ENCODE measurements at regions not wholly inside any gene's neighbourhood (a gene's known extent, or its start where the extent isn't known, plus 50 kb on each side); places are given as distances from the start of the nearest gene placed in this dataset.

- no peak for DNase-seq (ENCODE audit: low spot score in 2 of 2)
- H3K36me3 Mint-ChIP-seq: no peaks in the 10 kb centered on the region
These were observed 95.7 kb upstream of the OSR1 start for GRCh38 chr2:19454125-19454524.

GRCh38 chr2:19442731-19443130 is 84.3 kb upstream of the OSR1 start:
- ATAC-seq (no peak), DNase-seq (ENCODE audit: low spot score in 2 of 2) (no peak)
- H3K4me1 Mint-ChIP-seq: no peaks in the 10 kb centered on the region
- no peak overlapping the region for H3K27ac Mint-ChIP-seq
- no peaks in the 10 kb centered on the region for H3K36me3 Mint-ChIP-seq
- H3K4me3 Mint-ChIP-seq: no peak overlapping the region
- H3K9me3 Mint-ChIP-seq: no peaks in the 10 kb centered on the region

More at GRCh38 chr2:19454125-19454524, 95.7 kb upstream of the OSR1 start:
- Mint-ChIP-seq H3K27ac (no peak overlapping the region), H3K9me3 (peaks cover 7% of the 10 kb centered on the region), H3K4me3 (no peak overlapping the region), H3K4me1 (no peaks in the 10 kb centered on the region)
- no peak for ATAC-seq

DNA sequence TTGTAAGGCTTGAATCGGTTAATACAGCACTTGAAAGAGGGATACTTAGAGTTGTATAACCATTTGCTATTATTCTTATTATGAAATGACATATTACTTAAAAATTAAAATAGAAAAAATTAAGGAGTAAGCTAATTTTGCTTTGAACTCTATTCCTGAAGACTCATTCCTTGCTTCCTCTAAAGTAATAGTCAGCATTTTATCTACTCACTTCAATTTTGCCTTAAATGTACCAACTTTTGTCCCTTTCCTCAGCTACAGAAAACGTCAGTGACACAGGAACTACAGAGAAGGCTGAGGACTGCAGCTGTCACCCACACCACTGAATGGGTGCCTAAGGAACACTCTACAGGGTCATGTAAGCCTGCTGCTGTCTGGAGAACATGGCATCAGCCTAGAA is 80.7 kb upstream of the OSR1 start:
- Mint-ChIP-seq H3K9me3 (no peaks in the 10 kb centered on the region), H3K27ac (no peak overlapping the region), H3K4me1 (no peaks in the 10 kb centered on the region), H3K4me3 (no peak overlapping the region), H3K36me3 (no peaks in the 10 kb centered on the region)
- ATAC-seq (no peak), DNase-seq (ENCODE audit: low spot score in 2 of 2) (no peak)

DNA sequence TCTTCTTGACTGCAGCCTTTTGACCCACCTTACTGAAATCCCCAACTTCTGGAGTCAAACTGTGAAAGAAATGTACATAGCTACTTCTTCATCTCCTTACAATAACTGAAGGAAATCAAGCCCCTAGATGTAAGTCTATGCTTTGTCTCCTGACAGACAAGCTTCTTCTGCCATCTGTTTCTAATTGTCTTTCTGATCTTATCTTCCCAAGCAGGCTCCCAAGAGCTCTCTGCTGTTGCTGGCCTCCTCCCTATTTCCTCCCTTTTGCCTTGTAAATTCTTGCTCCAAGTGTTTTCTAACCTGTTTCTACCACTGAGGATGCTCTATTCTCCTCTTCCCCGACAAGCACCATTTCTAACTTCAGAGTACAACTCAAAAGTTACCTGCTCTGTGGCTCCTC is 77.4 kb upstream of the OSR1 start:
- Mint-ChIP-seq H3K9me3 (no peaks in the 10 kb centered on the region), H3K27ac (no peak overlapping the region), H3K4me3 (no peak overlapping the region), H3K36me3 (no peaks in the 10 kb centered on the region), H3K4me1 (no peaks in the 10 kb centered on the region)
- ATAC-seq: no peak
- no peak for DNase-seq (ENCODE audit: low spot score in 2 of 2)

- H3K36me3 Mint-ChIP-seq: no peaks in the 10 kb centered on the region
- H3K4me1 Mint-ChIP-seq: no peaks in the 10 kb centered on the region
- H3K9me3 Mint-ChIP-seq: no peaks in the 10 kb centered on the region
- DNase-seq (ENCODE audit: low spot score in 2 of 2) (no peak), ATAC-seq (no peak)
- no peak overlapping the region for H3K27ac Mint-ChIP-seq
- H3K4me3 Mint-ChIP-seq: no peak overlapping the region
These were observed 76.0 kb upstream of the OSR1 start for GRCh38 chr2:19434413-19434812.

GRCh38 chr2:19426941-19427340 is 68.5 kb upstream of the OSR1 start:
- no peaks in the 10 kb centered on the region for H3K9me3 Mint-ChIP-seq
- ATAC-seq (no peak), DNase-seq (ENCODE audit: low spot score in 2 of 2) (no peak)
- no peaks in the 10 kb centered on the region for H3K36me3 Mint-ChIP-seq
- H3K27ac Mint-ChIP-seq: no peak overlapping the region
- no peaks in the 10 kb centered on the region for H3K4me1 Mint-ChIP-seq
- no peak overlapping the region for H3K4me3 Mint-ChIP-seq

DNA sequence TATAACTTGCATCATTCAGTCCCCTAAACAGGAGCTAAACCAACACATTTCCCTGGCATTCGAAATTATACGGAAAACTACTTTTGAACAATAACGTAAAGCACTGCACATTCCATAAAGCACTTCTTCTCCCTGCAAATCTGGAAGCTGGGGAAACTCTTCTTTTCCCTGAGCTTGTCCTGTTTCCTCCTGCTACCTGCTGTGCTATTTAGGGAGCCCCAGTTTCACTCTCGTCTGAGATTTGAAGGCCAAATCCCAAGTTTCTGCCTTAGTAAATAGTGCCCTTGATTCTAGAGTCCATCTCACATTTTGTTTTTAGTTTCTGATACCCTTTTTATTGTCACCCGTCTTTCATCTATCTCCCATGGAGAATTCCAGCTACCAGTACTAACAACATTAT is 67.7 kb upstream of the OSR1 start:
- no peak for ATAC-seq
- Mint-ChIP-seq H3K4me1 (no peaks in the 10 kb centered on the region), H3K36me3 (no peaks in the 10 kb centered on the region), H3K27ac (no peak overlapping the region), H3K4me3 (no peak overlapping the region), H3K9me3 (no peaks in the 10 kb centered on the region)
- no peak for DNase-seq (ENCODE audit: low spot score in 2 of 2)

DNA sequence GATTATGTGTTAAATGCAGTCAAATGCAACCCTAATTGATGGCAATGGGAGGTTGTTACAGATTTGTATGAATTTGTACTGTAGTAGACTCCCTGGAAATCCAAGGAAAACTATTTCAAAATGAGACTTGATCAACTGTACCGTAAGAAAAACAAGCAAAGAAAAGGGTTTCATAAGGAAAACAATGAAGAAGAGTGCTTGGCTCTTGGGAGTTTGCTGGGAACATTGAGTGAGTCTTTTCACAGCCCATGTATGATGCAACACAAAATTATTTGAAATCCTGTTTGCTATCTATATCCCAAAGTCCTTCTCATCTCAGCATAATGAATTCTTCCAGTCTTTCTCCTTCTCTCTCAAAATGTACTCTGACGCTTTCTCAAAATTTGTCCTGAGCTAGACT is 67.0 kb upstream of the OSR1 start:
- H3K36me3 Mint-ChIP-seq: no peaks in the 10 kb centered on the region
- DNase-seq (ENCODE audit: low spot score in 2 of 2) (no peak), ATAC-seq (no peak)
- no peak overlapping the region for H3K27ac Mint-ChIP-seq
- no peaks in the 10 kb centered on the region for H3K9me3 Mint-ChIP-seq
- H3K4me1 Mint-ChIP-seq: no peaks in the 10 kb centered on the region
- no peak overlapping the region for H3K4me3 Mint-ChIP-seq

GRCh38 chr2:19419211-19419880 is 60.9 kb upstream of the OSR1 start:
- H3K36me3 Mint-ChIP-seq: no peaks in the 10 kb centered on the region
- H3K4me3 Mint-ChIP-seq: no peak overlapping the region
- ATAC-seq: no peak
- DNase-seq (ENCODE audit: low spot score in 2 of 2): no peak
- no peaks in the 10 kb centered on the region for H3K9me3 Mint-ChIP-seq
- no peak overlapping the region for H3K27ac Mint-ChIP-seq
- no peaks in the 10 kb centered on the region for H3K4me1 Mint-ChIP-seq

GRCh38 chr2:19416784-19417684 is 58.6 kb upstream of the OSR1 start:
- no peak overlapping the region for H3K27ac Mint-ChIP-seq
- no peaks in the 10 kb centered on the region for H3K36me3 Mint-ChIP-seq
- ATAC-seq: no peak
- H3K4me1 Mint-ChIP-seq: no peaks in the 10 kb centered on the region
- no peak for DNase-seq (ENCODE audit: low spot score in 2 of 2)
- H3K9me3 Mint-ChIP-seq: no peaks in the 10 kb centered on the region
- no peak overlapping the region for H3K4me3 Mint-ChIP-seq

DNA sequence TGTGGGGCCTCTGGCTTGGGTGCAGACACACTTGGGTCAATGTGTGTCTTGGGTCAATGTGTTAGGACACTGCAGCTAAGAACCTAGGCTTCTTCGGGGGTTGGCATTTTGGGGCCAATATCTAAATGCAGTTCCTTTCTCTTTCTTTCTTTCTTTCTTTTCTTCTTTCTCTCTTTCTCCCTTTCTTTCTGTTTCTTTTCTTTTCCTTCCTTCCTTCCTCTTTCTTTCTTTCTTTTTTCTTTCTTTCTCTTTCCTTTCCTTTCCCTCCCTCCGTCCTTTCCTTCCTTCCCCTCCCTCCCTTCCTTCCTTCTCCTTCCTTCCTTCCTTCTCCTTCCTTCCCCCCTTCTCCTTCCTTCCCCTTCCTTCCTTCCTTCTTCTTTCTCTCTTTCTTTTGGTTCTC is 57.7 kb upstream of the OSR1 start:
- no peak for ATAC-seq
- no peak for DNase-seq (ENCODE audit: low spot score in 2 of 2)
- Mint-ChIP-seq H3K27ac (no peak overlapping the region), H3K9me3 (peaks cover 4% of the 10 kb centered on the region), H3K4me3 (no peak overlapping the region), H3K36me3 (no peaks in the 10 kb centered on the region), H3K4me1 (no peaks in the 10 kb centered on the region)

DNA sequence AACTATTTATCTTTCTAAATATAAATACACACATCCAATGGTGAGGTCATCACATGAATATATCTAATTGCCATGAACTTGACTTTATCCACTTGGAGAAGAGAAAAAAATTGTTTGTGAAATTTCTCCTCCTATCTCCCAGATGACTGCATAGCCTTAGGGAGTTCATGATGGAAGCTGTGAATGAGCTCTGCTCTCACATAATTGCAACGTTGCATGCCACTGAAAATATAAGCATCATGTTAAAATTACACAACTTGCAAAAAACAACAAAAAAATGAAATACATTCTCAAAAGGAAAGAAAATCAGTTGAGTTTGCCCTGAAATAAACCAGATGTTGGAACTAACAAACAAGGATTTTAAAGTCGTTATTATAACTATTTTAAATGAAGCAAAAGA is 50.6 kb upstream of the OSR1 start:
- no peak overlapping the region for H3K4me3 Mint-ChIP-seq
- DNase-seq (ENCODE audit: low spot score in 2 of 2) (no peak), ATAC-seq (no peak)
- H3K4me1 Mint-ChIP-seq: no peaks in the 10 kb centered on the region
- no peaks in the 10 kb centered on the region for H3K36me3 Mint-ChIP-seq
- peaks cover 4% of the 10 kb centered on the region for H3K9me3 Mint-ChIP-seq
- H3K27ac Mint-ChIP-seq: no peak overlapping the region

GRCh38 chr2:19408592-19408991 is 50.2 kb upstream of the OSR1 start:
- H3K27ac Mint-ChIP-seq: no peak overlapping the region
- no peaks in the 10 kb centered on the region for H3K4me1 Mint-ChIP-seq
- no peak for DNase-seq (ENCODE audit: low spot score in 2 of 2)
- peaks cover 4% of the 10 kb centered on the region for H3K9me3 Mint-ChIP-seq
- ATAC-seq: no peak
- no peak overlapping the region for H3K4me3 Mint-ChIP-seq
- no peaks in the 10 kb centered on the region for H3K36me3 Mint-ChIP-seq

Measured in stimulated activated effector memory CD8-positive, alpha-beta T cell treated with anti-CD3 and anti-CD28 coated beads, Interleukin-12 subunit alpha, Interleukin-12 subunit beta, amount 100 ng/mL, for 72 hours (primary cell).